K562 (cell line): ENCODE measurements at regions not wholly inside any gene's neighbourhood (a gene's known extent, or its start where the extent isn't known, plus 50 kb on each side); places are given as distances from the start of the nearest gene placed in this dataset.

Experiments used
- ATAC-seq: fragments of 200-7000 bp; cut with Tn5 transposase; 3 replicates; pipeline ENCODE4 v1.9.1; 2020; ENCODE audit warnings: moderate library complexity
- BruUV-seq: library from RNA; stranded (reverse); fragments of 400-500 nt; replicated peaks from 2 replicates; lab custom pipeline; 2021; lab: Mats Ljungman, UMichigan
- CTCF ChIA-PET: fragments of 300-600 bp; formaldehyde crosslinking; extraction: SDS; loops from one replicate; lab custom pipeline; 2021; ENCODE audit warnings: low intra/inter-chr PET ratio; lab: Yijun Ruan, JAX
- POLR2A ChIA-PET: fragments of 300-600, 350-650 bp; sonication (Branson Sonifier 250); formaldehyde crosslinking; extraction: SDS; loops from one replicate; lab custom pipeline; 2021; ENCODE audit warnings: antibody characterized with exemption, inconsistent platforms; lab: Yijun Ruan, JAX
- DNase-seq, 4 experiments: peaks; one replicate each; pipeline versions ENCODE4 v3.0.0 to v3.0.0-alpha.2; 2011 to 2018; ENCODE audit warnings: low spot score in 3 of 4, mixed read lengths in 3 of 4; ENCODE audit errors: extremely low read depth in 1 of 4
- FAIRE-seq: peaks from 2 replicates; lab custom pipeline; 2011; peaks lifted over from hg19 to GRCh38; lab: Jason Lieb, UNC
- H2AFZ ChIP-seq: 2 replicates; pipeline ENCODE4 v1.6.0; 2011; ENCODE audit warnings: low read depth, low read length, control low read depth, inconsistent platforms
- H3K27ac ChIP-seq: fragments of 200-600 bp; 3 replicates; pipeline ENCODE4 v1.8.0; 2011; ENCODE audit warnings: low read depth, mild to moderate bottlenecking, control low read depth, inconsistent platforms, low read length, moderate library complexity, mixed read lengths; ENCODE audit errors: extremely low read depth
- H3K27me3 ChIP-seq, 2 experiments: fragments of 300-600 bp in 1 of 2; 2 replicates in 1 of 2; 3 replicates in 1 of 2; pipeline versions ENCODE4 v1.6.0 to v1.8.0; 2011; ENCODE audit warnings: inconsistent platforms in 2 of 2, low read length in 2 of 2, mild to moderate bottlenecking in 1 of 2, mixed read lengths in 1 of 2, moderate library complexity in 1 of 2; ENCODE audit not compliant: control insufficient read depth in 2 of 2, insufficient read depth in 2 of 2
- H3K36me3 ChIP-seq: fragments of 300-600 bp; 3 replicates; pipeline ENCODE4 v1.8.0; 2011; ENCODE audit warnings: mild to moderate bottlenecking, low read length, inconsistent platforms; ENCODE audit not compliant: control insufficient read depth, insufficient read depth
- H3K4me1 ChIP-seq, 2 experiments: fragments of 200-600 bp in 1 of 2; replicated peaks in 1 of 2; 2 replicates in 1 of 2; 3 replicates in 1 of 2; pipeline versions ENCODE4 v1.5.1 to v1.8.0; 2011; ENCODE audit warnings: inconsistent platforms in 2 of 2, low read length in 2 of 2, mild to moderate bottlenecking in 1 of 2, mixed read lengths in 1 of 2, moderate library complexity in 1 of 2; ENCODE audit not compliant: control insufficient read depth in 2 of 2, insufficient read depth in 2 of 2
- H3K4me2 ChIP-seq: 2 replicates; pipeline ENCODE4 v1.6.1; 2011; ENCODE audit warnings: low read length, control low read depth, inconsistent platforms, mixed read lengths; ENCODE audit not compliant: insufficient read depth
- H3K4me3 ChIP-seq: fragments of 200-600 bp; sonication (generic), shearing (Covaris generic); 2 replicates; pipeline ENCODE4 v1.5.1; 2016; ENCODE audit warnings: control low read depth, inconsistent platforms
- H3K79me2 ChIP-seq: fragments of 200-600 bp; 3 replicates; pipeline ENCODE4 v1.8.0; 2011; ENCODE audit warnings: low read length, inconsistent platforms; ENCODE audit not compliant: control insufficient read depth, insufficient read depth
- H3K9ac ChIP-seq, 2 experiments: 2 replicates each; pipeline versions ENCODE4 v1.6.0 to v1.6.1; 2011; ENCODE audit warnings: low read depth in 2 of 2, low read length in 2 of 2, control low read depth in 1 of 2, inconsistent platforms in 1 of 2, mild to moderate bottlenecking in 1 of 2, mixed read lengths in 1 of 2; ENCODE audit not compliant: insufficient read depth in 1 of 2
- H3K9me1 ChIP-seq: one replicate; pipeline ENCODE4 v1.6.0; 2011; ENCODE audit warnings: inconsistent platforms, mild to moderate bottlenecking, low read length, moderate library complexity; ENCODE audit not compliant: control insufficient read depth, insufficient read depth
- H3K9me3 ChIP-seq: replicated peaks from 2 replicates; pipeline ENCODE4 v1.5.1; 2011; ENCODE audit warnings: low read depth, low read length, inconsistent platforms; ENCODE audit not compliant: control insufficient read depth, insufficient read depth
- H4K20me1 ChIP-seq: replicated peaks from 2 replicates; pipeline ENCODE4 v1.6.1; 2011; ENCODE audit warnings: low read length, inconsistent platforms, mixed read lengths; ENCODE audit not compliant: control insufficient read depth, insufficient read depth
- GABPA ChIP-seq: fragments of 200-800 bp; sonication (Bioruptor generic); conservative IDR thresholded peaks from 2 replicates; pipeline ENCODE4 v1.6.1; 2016; ENCODE audit warnings: low read depth, missing genetic modification characterization, missing compliant biosample characterization
- MED1 ChIP-seq: sonication (generic); formaldehyde crosslinking; IDR thresholded peaks from 2 replicates; pipeline ENCODE4 v1.8.1; 2023; ENCODE audit warnings: missing genetic modification reagents, borderline replicate concordance
- RBM25 ChIP-seq: fragments of 200-400 bp; formaldehyde crosslinking; IDR thresholded peaks from 2 replicates; pipeline ENCODE4 v1.6.1; 2018; ENCODE audit warnings: low read length, low read depth, moderate library complexity; ENCODE audit not compliant: severe bottlenecking
- SIRT6 ChIP-seq: IDR thresholded peaks from one replicate; pipeline ENCODE4 v1.6.1; 2012; ENCODE audit warnings: low read depth, mild to moderate bottlenecking, control low read depth, inconsistent platforms, low read length, moderate library complexity
- ZNF57 ChIP-seq: fragments of 450-650 bp; formaldehyde crosslinking; IDR thresholded peaks from 2 replicates; pipeline ENCODE4 v1.4.0; 2020; ENCODE audit warnings: mild to moderate bottlenecking, moderate library complexity
- WGBS: fragments of 100-300 bp; shearing (Covaris generic); methylation state at CpG from one replicate; pipeline ENCODE4 v1.1.6; 2016; ENCODE audit warnings: low coverage, mixed read lengths; ENCODE audit not compliant: insufficient coverage; ENCODE audit errors: missing lambda C conversion rate; 5-methylcytosine and 5-hydroxymethylcytosine counted together
- in situ Hi-C: fragments of 300-500 bp; cut with MboI; formaldehyde crosslinking; loops from 4 replicates; pipeline ENCODE4 v1.15.0; 2018; ENCODE audit warnings: inconsistent platforms, mixed read lengths
- intact Hi-C: fragments of 100-400 bp; cut with micrococcal nuclease; formaldehyde crosslinking; loops from 2 replicates; pipeline ENCODE4 v1.14.2; 2022
- TF ChIP-seq, protein P1 (sequence below): fragments of 250-450 bp; sonication (Bioruptor Pico); IDR thresholded peaks from 2 replicates; pipeline ENCODE4 v1.4.0; 2020; ENCODE audit warnings: mild to moderate bottlenecking, moderate library complexity, borderline replicate concordance
- TF ChIP-seq, protein P2 (sequence below): fragments of 250-450 bp; sonication (Bioruptor Pico); IDR thresholded peaks from 2 replicates; pipeline ENCODE4 v1.5.1; 2021; ENCODE audit warnings: mild to moderate bottlenecking

DNA sequence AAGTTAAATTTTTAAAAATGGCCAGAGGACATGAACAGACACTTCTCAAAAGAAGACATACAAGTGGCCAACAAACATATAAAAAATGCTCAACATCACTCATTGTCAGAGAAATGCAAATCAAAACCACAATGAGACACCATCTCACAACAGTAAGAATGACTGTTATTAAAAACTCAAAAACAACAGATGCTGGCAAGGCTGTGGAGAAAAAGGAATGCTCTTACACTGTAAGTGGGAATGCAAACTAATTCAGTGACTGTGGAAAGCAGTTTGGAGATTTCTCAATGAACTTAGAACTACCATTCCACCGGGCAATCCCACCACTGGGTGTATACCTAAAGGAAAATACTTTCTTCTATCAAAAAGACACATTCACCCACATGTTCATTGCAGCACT is 168.5 kb upstream of the PIK3R1 start:
- intact Hi-C loops (no loop called here), in situ Hi-C loops (no loop called here)
- POLR2A ChIA-PET = no interaction called here
- Histone ChIP-seq H3K4me1 (no peaks in the 10 kb centered on the region), H3K9ac (no peak overlapping the region), H3K4me3 (no peak overlapping the region), H3K9me1 (no peaks in the 10 kb centered on the region), H4K20me1 (no peaks in the 10 kb centered on the region), H3K79me2 (no peaks in the 10 kb centered on the region), H3K27me3 (no peaks in the 10 kb centered on the region), H3K27ac (no peak overlapping the region), H3K36me3 (no peaks in the 10 kb centered on the region), H2AFZ (no peak overlapping the region), H3K4me2 (no peak overlapping the region), H3K9me3 (no peaks in the 10 kb centered on the region)
- no peak for TF ChIP-seq SIRT6
- no peak for TF ChIP-seq RBM25
- no peak for TF ChIP-seq ZNF57 (CRISPR knock-in tag)
- TF ChIP-seq, protein P1, sequence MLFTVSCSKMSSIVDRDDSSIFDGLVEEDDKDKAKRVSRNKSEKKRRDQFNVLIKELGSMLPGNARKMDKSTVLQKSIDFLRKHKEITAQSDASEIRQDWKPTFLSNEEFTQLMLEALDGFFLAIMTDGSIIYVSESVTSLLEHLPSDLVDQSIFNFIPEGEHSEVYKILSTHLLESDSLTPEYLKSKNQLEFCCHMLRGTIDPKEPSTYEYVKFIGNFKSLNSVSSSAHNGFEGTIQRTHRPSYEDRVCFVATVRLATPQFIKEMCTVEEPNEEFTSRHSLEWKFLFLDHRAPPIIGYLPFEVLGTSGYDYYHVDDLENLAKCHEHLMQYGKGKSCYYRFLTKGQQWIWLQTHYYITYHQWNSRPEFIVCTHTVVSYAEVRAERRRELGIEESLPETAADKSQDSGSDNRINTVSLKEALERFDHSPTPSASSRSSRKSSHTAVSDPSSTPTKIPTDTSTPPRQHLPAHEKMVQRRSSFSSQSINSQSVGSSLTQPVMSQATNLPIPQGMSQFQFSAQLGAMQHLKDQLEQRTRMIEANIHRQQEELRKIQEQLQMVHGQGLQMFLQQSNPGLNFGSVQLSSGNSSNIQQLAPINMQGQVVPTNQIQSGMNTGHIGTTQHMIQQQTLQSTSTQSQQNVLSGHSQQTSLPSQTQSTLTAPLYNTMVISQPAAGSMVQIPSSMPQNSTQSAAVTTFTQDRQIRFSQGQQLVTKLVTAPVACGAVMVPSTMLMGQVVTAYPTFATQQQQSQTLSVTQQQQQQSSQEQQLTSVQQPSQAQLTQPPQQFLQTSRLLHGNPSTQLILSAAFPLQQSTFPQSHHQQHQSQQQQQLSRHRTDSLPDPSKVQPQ (CRISPR knock-in tag) = no peak
- TF ChIP-seq GABPA = no peak
- no peak for TF ChIP-seq MED1 (CRISPR knock-in tag)
- TF ChIP-seq, protein P2, sequence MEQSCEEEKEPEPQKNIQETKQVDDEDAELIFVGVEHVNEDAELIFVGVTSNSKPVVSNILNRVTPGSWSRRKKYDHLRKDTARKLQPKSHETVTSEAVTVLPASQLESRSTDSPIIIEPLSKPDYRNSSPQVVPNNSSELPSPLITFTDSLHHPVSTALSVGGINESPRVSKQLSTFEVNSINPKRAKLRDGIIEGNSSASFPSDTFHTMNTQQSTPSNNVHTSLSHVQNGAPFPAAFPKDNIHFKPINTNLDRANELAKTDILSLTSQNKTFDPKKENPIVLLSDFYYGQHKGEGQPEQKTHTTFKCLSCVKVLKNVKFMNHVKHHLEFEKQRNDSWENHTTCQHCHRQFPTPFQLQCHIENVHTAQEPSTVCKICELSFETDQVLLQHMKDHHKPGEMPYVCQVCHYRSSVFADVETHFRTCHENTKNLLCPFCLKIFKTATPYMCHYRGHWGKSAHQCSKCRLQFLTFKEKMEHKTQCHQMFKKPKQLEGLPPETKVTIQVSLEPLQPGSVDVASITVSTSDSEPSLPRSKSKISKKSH (CRISPR knock-in tag) = no peak
- FAIRE-seq (no peak), ATAC-seq (no peak), DNase-seq (no peak)
- no TSS peak for BruUV-seq
- CTCF ChIA-PET = no interaction called here
- 0% methylated on average over 1 of the region's 1 CpG for WGBS
